Stomach (tissue), 8 donors: ENCODE measurements at regions not wholly inside any gene's neighbourhood (a gene's known extent, or its start where the extent isn't known, plus 50 kb on each side); places are given as distances from the start of the nearest gene placed in this dataset.

Experiments
- DNase-seq, 2 donors: peaks; one replicate each; pipeline versions ENCODE4 v3.0.0 to v3.0.0-alpha.2; 2013 to 2019
- H3K27ac ChIP-seq, 5 donors: fragments of 200-600 bp in 4 of 5; sonication (generic) in 4 of 5; one replicate each; pipeline ENCODE4 v1.5.1; 2013 to 2019; ENCODE audit warnings: mild to moderate bottlenecking in 1 of 5, moderate library complexity in 1 of 5
- H3K27me3 ChIP-seq, 3 donors: fragments of 200-600 bp; sonication (generic); one replicate each; pipeline ENCODE4 v1.5.1; 2017 to 2019; ENCODE audit warnings: mixed run types in 1 of 3
- H3K36me3 ChIP-seq, 4 donors: fragments of 200-600 bp; sonication (generic); 1 replicate in 3 of 4; 2 replicates in 1 of 4; pipeline ENCODE4 v1.5.1; 2016 to 2019
- H3K4me1 ChIP-seq, 4 donors: fragments of 200-600 bp; sonication (generic); one replicate each; pipeline ENCODE4 v1.5.1; 2016 to 2019
- H3K4me3 ChIP-seq, 4 donors: fragments of 200-600 bp; sonication (generic) in 3 of 4; one replicate each; pipeline ENCODE4 v1.5.1; 2016 to 2019; ENCODE audit warnings: mild to moderate bottlenecking in 1 of 4
- H3K9me3 ChIP-seq, 4 donors: fragments of 200-600 bp; sonication (generic); one replicate each; pipeline ENCODE4 v1.5.1; 2016 to 2019
- EP300 ChIP-seq: sonication (generic); formaldehyde crosslinking; IDR thresholded peaks from one replicate; pipeline ENCODE4 v1.6.1; 2017; ENCODE audit warnings: antibody characterized with exemption
- POLR2A ChIP-seq, 4 donors: fragments of 450-650 bp; IDR thresholded peaks; one replicate each; pipeline ENCODE4 v1.6.1; 2016; ENCODE audit warnings: antibody characterized with exemption in 4 of 4, control low read depth in 2 of 4, mild to moderate bottlenecking in 1 of 4, moderate library complexity in 1 of 4
- POLR2AphosphoS5 ChIP-seq, 3 donors: sonication (generic); formaldehyde crosslinking; IDR thresholded peaks; one replicate each; pipeline ENCODE4 v1.6.1; 2016; ENCODE audit warnings: antibody characterized with exemption in 3 of 3
- WGBS, 5 donors: extraction: QIAGEN DNeasy Blood & Tissue Kit in 3 of 5; methylation state at CpG; one replicate each; pipeline versions ENCODE4 v1.1.5 to v1.1.7; 2013 to 2018; 5-methylcytosine and 5-hydroxymethylcytosine counted together
- intact Hi-C: fragments of 100-400 bp; cut with DNase I; formaldehyde crosslinking; loops from one replicate; pipeline ENCODE4 v1.15.1; 2023; ENCODE audit warnings: low total_unique reads
- TF ChIP-seq, protein P1 (sequence below), 7 experiments: fragments of 450-650 bp in 4 of 7; fragments of 200-600 bp in 3 of 7; sonication (generic) in 3 of 7; IDR thresholded peaks; one replicate each; pipeline ENCODE4 v1.5.1; 2016 to 2019; ENCODE audit warnings: antibody characterized with exemption in 7 of 7, control low read depth in 2 of 7, mild to moderate bottlenecking in 1 of 7
- donor health status: healthy with polysubstance abuse.
- donor health status: Bipolar disorder and iron deficiency.
- donor health status: healthy.

DNA sequence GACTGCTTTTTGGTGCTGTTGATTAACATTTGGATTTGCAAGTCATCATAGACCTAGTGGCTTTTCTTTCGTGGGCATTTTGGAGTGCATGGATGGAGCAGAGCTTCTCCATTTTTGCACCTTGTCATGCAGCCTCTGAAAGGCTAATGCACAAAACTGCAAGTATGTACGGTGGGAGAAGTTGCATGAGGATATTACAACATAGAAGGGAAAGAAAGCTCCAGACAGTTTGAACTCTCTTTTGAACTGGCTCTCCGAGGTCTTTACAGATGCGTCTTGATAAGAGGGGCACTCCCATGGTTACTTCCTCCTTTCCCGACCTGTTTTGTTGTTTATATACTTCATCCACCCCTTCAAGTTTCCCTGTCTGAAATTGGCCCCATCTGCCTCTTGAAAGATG lies 147.1 kb upstream of the GBE1 start:
- H3K9me3 ChIP-seq, result no peaks in the 10 kb centered on the region
- intact Hi-C loops, result no loop called here
- no peaks in the 10 kb centered on the region for H3K36me3 ChIP-seq
- TF ChIP-seq, protein P1, sequence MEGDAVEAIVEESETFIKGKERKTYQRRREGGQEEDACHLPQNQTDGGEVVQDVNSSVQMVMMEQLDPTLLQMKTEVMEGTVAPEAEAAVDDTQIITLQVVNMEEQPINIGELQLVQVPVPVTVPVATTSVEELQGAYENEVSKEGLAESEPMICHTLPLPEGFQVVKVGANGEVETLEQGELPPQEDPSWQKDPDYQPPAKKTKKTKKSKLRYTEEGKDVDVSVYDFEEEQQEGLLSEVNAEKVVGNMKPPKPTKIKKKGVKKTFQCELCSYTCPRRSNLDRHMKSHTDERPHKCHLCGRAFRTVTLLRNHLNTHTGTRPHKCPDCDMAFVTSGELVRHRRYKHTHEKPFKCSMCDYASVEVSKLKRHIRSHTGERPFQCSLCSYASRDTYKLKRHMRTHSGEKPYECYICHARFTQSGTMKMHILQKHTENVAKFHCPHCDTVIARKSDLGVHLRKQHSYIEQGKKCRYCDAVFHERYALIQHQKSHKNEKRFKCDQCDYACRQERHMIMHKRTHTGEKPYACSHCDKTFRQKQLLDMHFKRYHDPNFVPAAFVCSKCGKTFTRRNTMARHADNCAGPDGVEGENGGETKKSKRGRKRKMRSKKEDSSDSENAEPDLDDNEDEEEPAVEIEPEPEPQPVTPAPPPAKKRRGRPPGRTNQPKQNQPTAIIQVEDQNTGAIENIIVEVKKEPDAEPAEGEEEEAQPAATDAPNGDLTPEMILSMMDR (IDR thresholded peaks at IDR 0.05), result no peak
- TF ChIP-seq POLR2AphosphoS5 (IDR thresholded peaks at IDR 0.05) (no peak), POLR2A (IDR thresholded peaks at IDR 0.05) (no peak)
- H3K27ac ChIP-seq, result no peak overlapping the region
- H3K27me3 ChIP-seq, result no peaks in the 10 kb centered on the region
- 49 to 56% (median 51%) methylated on average over 5 of the region's 5 CpGs for WGBS, 5 donors
- no peak overlapping the region for H3K4me3 ChIP-seq
- no peaks in the 10 kb centered on the region for H3K4me1 ChIP-seq
- no peak for DNase-seq

DNA sequence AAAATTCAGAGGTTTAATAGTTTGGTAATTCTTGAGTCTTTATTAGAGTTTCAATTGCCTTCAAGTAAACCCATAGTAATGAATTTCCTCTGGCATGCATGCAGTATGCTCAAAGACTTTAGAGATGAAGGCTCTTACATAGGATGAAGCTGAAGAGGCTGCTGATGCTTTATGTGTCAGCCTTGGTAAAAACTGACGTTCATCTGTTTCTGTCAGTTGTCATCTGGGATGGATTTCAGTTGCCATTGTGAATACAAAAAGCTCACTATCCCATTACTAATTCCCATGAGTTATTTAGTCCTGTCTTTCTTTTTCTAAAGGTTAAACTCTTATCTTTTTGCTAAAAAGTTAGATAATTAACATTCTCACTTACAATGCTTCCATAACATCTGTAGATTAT lies 136.9 kb upstream of the GBE1 start:
- Histone ChIP-seq H3K9me3 (no peaks in the 10 kb centered on the region), H3K27ac (no peak overlapping the region), H3K4me3 (no peak overlapping the region), H3K4me1 (no peaks in the 10 kb centered on the region), H3K27me3 (no peaks in the 10 kb centered on the region), H3K36me3 (no peaks in the 10 kb centered on the region)
- intact Hi-C loops, result no loop called here
- 66 to 84% (median 76%) methylated on average over 1 of the region's 1 CpG for WGBS, 5 donors
- TF ChIP-seq POLR2AphosphoS5 (IDR thresholded peaks at IDR 0.05), result no peak
- no peak for TF ChIP-seq POLR2A (IDR thresholded peaks at IDR 0.05)
- TF ChIP-seq, protein P1 (IDR thresholded peaks at IDR 0.05), result no peak
- TF ChIP-seq EP300, result no peak
- no peak for DNase-seq

DNA sequence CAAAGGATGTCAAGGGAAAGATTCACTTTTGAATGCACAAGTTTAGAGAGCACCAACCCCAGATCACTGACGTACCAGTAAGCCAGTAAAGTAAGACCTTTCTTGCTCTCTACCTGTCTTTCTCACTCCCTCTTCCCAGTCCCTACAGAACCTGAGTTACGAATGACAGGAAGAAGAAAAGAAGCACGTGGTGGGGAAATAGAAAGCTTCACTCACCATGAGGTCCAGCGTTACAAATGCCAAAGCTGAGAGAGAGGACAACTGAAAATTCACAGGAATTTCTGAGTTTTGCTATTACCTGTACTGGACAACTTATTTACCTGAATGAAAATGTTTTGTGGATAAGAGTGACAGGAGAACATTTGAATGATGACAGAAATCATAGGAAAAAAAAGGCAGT lies 133.2 kb upstream of the GBE1 start:
- no peaks in the 10 kb centered on the region for H3K4me1 ChIP-seq
- no peaks in the 10 kb centered on the region for H3K27me3 ChIP-seq
- H3K4me3 ChIP-seq, result no peak overlapping the region
- WGBS, 5 donors, result 68 to 81% (median 75%) methylated on average over 4 of the region's 4 CpGs
- no peak for DNase-seq
- no peak overlapping the region for H3K27ac ChIP-seq
- TF ChIP-seq POLR2A (IDR thresholded peaks at IDR 0.05) (no peak), POLR2AphosphoS5 (IDR thresholded peaks at IDR 0.05) (no peak), EP300 (no peak)
- TF ChIP-seq, protein P1 (IDR thresholded peaks at IDR 0.05), result no peak
- no peaks in the 10 kb centered on the region for H3K36me3 ChIP-seq
- H3K9me3 ChIP-seq, result no peaks in the 10 kb centered on the region
- intact Hi-C loops, result no loop called here

DNA sequence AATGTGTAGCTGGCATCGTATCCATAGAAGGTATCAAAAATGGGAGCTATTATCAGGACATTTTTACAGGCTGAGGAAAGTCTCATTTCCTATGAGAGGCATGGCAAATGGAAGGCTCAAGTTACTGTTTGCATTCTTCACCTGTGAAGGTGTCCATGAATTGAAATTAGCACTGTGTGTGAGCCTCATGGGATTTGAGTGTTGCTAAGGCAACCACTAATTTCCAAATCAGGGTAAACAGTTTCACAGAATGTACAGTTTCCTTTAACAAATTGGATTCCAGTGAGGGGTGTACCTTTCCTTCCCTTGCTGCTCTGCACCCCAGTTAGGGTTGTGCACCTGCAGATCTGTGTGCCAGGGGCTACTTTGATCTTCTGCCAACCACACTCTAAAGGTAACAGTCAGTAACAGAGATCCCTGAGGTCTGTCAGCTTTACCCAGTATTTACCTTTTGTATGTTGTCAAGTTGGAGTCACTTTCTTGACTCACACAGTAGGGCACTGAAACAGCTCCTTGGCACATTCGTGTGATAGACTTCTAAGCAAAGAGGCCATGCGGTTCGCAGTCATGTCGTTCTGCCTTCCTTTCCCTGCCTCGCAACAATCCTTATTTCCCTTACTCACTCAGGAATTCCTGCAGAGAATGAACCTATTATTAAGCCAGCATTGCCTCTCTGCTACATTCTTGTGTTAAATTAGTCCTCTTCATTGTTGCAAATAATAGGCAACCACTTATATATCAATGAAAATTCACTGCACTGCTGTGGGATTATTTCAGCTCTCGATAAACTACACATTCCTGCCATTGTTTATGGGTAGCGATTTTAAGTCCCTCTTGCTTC lies 129.8 kb upstream of the GBE1 start:
- Histone ChIP-seq H3K27ac (no peak overlapping the region), H3K27me3 (no peaks in the 10 kb centered on the region), H3K36me3 (no peaks in the 10 kb centered on the region), H3K9me3 (no peaks in the 10 kb centered on the region), H3K4me3 (no peak overlapping the region), H3K4me1 (no peaks in the 10 kb centered on the region)
- WGBS, 5 donors, result 74 to 80% (median 78%) methylated on average over 8 of the region's 8 CpGs
- intact Hi-C loops, result no loop called here
- no peak for DNase-seq
- no peak for TF ChIP-seq POLR2AphosphoS5 (IDR thresholded peaks at IDR 0.05)

DNA sequence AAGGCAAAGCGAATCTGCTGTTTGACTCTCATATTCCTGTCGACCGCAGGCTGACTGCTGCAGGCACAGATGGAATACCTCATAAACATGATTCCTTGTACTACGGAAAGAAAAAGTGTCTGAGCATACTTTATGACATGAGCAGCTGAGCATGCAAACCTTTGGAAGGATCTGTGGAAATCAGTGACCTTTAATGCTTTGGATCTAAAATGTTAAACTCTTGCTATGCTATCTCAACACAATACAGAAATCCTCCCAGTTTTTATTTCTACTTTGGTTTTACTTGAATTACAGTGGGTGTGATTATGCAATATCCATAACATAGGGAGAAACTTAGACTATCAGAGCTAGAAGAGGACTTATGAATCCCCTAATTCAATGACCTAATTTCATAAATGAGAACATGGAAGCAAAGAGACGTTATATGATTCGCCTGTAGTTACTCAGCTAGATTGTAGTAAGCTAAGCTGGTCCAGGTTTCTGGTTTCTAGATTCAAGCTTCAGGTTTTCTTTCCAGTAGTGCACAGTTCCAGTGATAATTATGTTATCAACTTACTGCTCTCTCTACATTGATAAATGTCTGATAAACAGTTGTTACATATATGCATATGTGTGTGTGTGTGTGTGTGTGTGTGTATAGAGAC lies 127.6 kb upstream of the GBE1 start:
- 66 to 84% (median 79%) methylated on average over 6 of the region's 6 CpGs for WGBS, 5 donors
- no peaks in the 10 kb centered on the region for H3K4me1 ChIP-seq
- no peak for TF ChIP-seq EP300
- no peak for TF ChIP-seq POLR2AphosphoS5 (IDR thresholded peaks at IDR 0.05)
- no peak for TF ChIP-seq POLR2A (IDR thresholded peaks at IDR 0.05)
- TF ChIP-seq, protein P1 (IDR thresholded peaks at IDR 0.05), result no peak
- no peak overlapping the region for H3K4me3 ChIP-seq
- H3K27ac ChIP-seq, result no peak overlapping the region
- DNase-seq, result peak in 1 of 2 donors; percentile 56
- no peaks in the 10 kb centered on the region for H3K36me3 ChIP-seq
- intact Hi-C loops, result no loop called here
- no peaks in the 10 kb centered on the region for H3K27me3 ChIP-seq
- no peaks in the 10 kb centered on the region for H3K9me3 ChIP-seq
